SU-DHL-6 (cell line): ENCODE measurements at regions not wholly inside any gene's neighbourhood (a gene's known extent, or its start where the extent isn't known, plus 50 kb on each side); places are given as distances from the start of the nearest gene placed in this dataset.

Experiments
- EZH2phosphoT487 ChIP-seq: fragments of 200-600 bp; sonication (generic), shearing (Covaris generic); conservative IDR thresholded peaks from 2 replicates; pipeline ENCODE4 v1.6.1; 2018; ENCODE audit warnings: mild to moderate bottlenecking, antibody characterized with exemption, low read length, moderate library complexity, mixed read lengths
- TF ChIP-seq, protein P1 (sequence below): fragments of 200-600 bp; sonication (generic); IDR thresholded peaks from one replicate; pipeline ENCODE4 v1.5.1; 2017; ENCODE audit warnings: antibody characterized with exemption, mild to moderate bottlenecking, low read length, moderate library complexity; ENCODE audit not compliant: insufficient read depth, poor library complexity, severe bottlenecking

DNA sequence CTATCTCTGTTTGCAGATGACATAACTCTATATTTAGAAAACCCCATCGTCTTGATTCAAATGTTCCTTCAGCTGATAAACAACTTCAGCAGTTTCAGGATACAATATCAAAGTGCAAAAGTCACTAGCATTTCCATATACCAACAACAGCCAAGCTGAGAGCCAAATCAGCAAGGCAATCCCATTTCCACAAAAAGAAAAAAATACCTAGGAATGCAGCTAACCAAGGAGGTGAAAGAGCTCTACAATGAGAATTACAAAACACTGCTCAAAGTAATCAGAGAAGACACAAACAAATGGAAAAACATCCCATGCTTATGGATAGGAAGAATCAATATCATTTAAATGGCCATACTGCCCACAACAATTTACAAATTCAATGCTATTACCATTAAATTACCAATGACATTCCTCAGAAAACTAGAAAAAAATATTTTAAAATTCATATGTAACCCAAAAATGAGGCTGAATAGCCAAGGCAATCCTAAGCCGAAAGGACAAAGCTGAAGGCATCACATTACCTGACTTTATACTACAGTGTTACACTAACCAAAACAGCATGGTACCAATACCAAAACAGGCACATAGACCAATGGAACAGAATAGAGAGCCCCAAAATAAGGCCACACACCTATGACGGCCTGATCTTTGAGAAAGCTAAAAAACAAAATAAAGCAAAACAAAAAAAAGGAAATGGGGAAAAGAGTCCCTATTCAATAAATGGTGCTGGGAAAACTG lies 901.7 kb downstream of the LRFN5 start:
- TF ChIP-seq, protein P1, sequence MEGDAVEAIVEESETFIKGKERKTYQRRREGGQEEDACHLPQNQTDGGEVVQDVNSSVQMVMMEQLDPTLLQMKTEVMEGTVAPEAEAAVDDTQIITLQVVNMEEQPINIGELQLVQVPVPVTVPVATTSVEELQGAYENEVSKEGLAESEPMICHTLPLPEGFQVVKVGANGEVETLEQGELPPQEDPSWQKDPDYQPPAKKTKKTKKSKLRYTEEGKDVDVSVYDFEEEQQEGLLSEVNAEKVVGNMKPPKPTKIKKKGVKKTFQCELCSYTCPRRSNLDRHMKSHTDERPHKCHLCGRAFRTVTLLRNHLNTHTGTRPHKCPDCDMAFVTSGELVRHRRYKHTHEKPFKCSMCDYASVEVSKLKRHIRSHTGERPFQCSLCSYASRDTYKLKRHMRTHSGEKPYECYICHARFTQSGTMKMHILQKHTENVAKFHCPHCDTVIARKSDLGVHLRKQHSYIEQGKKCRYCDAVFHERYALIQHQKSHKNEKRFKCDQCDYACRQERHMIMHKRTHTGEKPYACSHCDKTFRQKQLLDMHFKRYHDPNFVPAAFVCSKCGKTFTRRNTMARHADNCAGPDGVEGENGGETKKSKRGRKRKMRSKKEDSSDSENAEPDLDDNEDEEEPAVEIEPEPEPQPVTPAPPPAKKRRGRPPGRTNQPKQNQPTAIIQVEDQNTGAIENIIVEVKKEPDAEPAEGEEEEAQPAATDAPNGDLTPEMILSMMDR, result no peak
- no peak for TF ChIP-seq EZH2phosphoT487
